Neural cell (in vitro differentiated cells): ENCODE measurements at regions not wholly inside any gene's neighbourhood (a gene's known extent, or its start where the extent isn't known, plus 50 kb on each side); places are given as distances from the start of the nearest gene placed in this dataset.

Experiments
- CTCF ChIP-seq: fragments of 450-650 bp; IDR thresholded peaks from 2 replicates; pipeline ENCODE4 v1.5.1; 2014; ENCODE audit warnings: antibody characterized with exemption, mild to moderate bottlenecking, moderate library complexity; ENCODE audit not compliant: poor library complexity, severe bottlenecking
- EP300 ChIP-seq: fragments of 450-650 bp; conservative IDR thresholded peaks from 2 replicates; pipeline ENCODE4 v1.6.1; 2014; ENCODE audit warnings: antibody characterized with exemption, mild to moderate bottlenecking, moderate library complexity; ENCODE audit not compliant: poor library complexity, severe bottlenecking
- EZH2 ChIP-seq: fragments of 200-600, 300-800 bp; shearing (Covaris generic), sonication (generic); IDR thresholded peaks from 2 replicates; pipeline ENCODE4 v1.6.1; 2014; ENCODE audit warnings: antibody characterized with exemption, low read length, borderline replicate concordance, mild to moderate bottlenecking; ENCODE audit not compliant: insufficient read depth, poor library complexity, severe bottlenecking
- POLR2AphosphoS5 ChIP-seq: IDR thresholded peaks from 2 replicates; pipeline ENCODE4 v1.6.1; 2012
- RAD21 ChIP-seq: fragments of 450-650 bp; conservative IDR thresholded peaks from 2 replicates; pipeline ENCODE4 v1.6.1; 2014; ENCODE audit warnings: antibody characterized with exemption, mild to moderate bottlenecking, moderate library complexity
- REST ChIP-seq: IDR thresholded peaks from 2 replicates; pipeline ENCODE4 v1.6.1; 2012; ENCODE audit warnings: borderline replicate concordance
- SMC3 ChIP-seq: fragments of 450-650 bp; conservative IDR thresholded peaks from 2 replicates; pipeline ENCODE4 v1.6.1; 2014; ENCODE audit warnings: antibody characterized with exemption, mild to moderate bottlenecking, moderate library complexity; ENCODE audit not compliant: poor library complexity
- TAF1 ChIP-seq: IDR thresholded peaks from 2 replicates; pipeline ENCODE4 v1.6.1; 2012; ENCODE audit warnings: low read depth

DNA sequence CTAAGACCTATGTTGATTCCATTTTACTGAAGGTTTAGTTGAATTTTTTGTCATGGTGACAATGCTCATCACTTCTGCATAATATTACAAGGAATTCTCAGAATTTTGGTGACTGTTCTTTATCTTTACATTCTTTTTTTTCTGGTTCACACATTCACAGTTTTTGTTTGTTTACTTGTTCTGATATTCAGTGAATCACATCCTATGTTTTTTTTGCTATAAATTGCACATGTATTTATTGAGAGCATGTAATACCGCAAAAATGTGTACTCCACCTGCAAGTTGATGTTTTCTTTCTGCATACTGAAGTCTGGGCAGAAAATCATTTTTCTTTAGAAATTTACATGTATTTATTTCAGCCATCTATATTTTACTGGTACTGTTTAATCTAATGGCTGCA, 261.9 kb upstream of the CDH10 start:
- TF ChIP-seq CTCF, result no peak
- no peak for TF ChIP-seq POLR2AphosphoS5
- TF ChIP-seq TAF1, result no peak
- TF ChIP-seq SMC3, result no peak
- TF ChIP-seq RAD21, result no peak
- no peak for TF ChIP-seq EZH2
- no peak for TF ChIP-seq REST
- TF ChIP-seq EP300, result no peak
